GM18511 (cell line): ENCODE measurements at regions not wholly inside any gene's neighbourhood (a gene's known extent, or its start where the extent isn't known, plus 50 kb on each side); places are given as distances from the start of the nearest gene placed in this dataset.
"Not testable (repeated sequence)": the region's sequence is repeated elsewhere in the genome, so short reads cannot be mapped to it uniquely, and the experiment has no call there.

Experiments
- ATAC-seq: cut with Tn5 transposase; IDR thresholded peaks from one replicate; pipeline ENCODE4 v1.9.1; 2021; ENCODE audit warnings: mild to moderate bottlenecking, moderate library complexity; ENCODE audit not compliant: unreplicated experiment

GRCh38 chr6:166253778-166254204 is 54.4 kb downstream of the PRR18 start:
- no peak for ATAC-seq

- no peak for ATAC-seq
Measured at GRCh38 chr6:166253281-166253681, 54.9 kb downstream of the PRR18 start.

GRCh38 chr6:166252601-166253000 is 55.6 kb downstream of the PRR18 start:
- ATAC-seq = no peak

GRCh38 chr6:166251655-166252054 is 56.5 kb downstream of the PRR18 start:
- ATAC-seq = no peak

- no peak for ATAC-seq
Measured at GRCh38 chr6:166251211-166251610, 57.0 kb downstream of the PRR18 start.

- ATAC-seq = not testable (repeated sequence)
Measured at GRCh38 chr6:166249061-166249785, 59.0 kb downstream of the PRR18 start.

GRCh38 chr6:166245148-166245547 is 63.0 kb downstream of the PRR18 start:
- no peak for ATAC-seq

GRCh38 chr6:166244353-166245045 is 63.7 kb downstream of the PRR18 start:
- peak; percentile 94 for ATAC-seq

GRCh38 chr6:166242888-166243287 is 65.3 kb downstream of the PRR18 start:
- no peak for ATAC-seq

GRCh38 chr6:166241974-166242373 is 66.2 kb downstream of the PRR18 start:
- ATAC-seq = no peak

GRCh38 chr6:166240889-166241288 is 67.3 kb downstream of the PRR18 start:
- ATAC-seq = no peak

- ATAC-seq = no peak
Measured at GRCh38 chr6:166237617-166238016, 70.0 kb upstream of the TBXT start.

- no peak for ATAC-seq
Measured at GRCh38 chr6:166236596-166236995, 68.9 kb upstream of the TBXT start.

- ATAC-seq = no peak
Measured at GRCh38 chr6:166235666-166236292, 68.1 kb upstream of the TBXT start.

- not testable (repeated sequence) for ATAC-seq
Measured at GRCh38 chr6:166231181-166231580, 63.5 kb upstream of the TBXT start.

- no peak for ATAC-seq
Measured at GRCh38 chr6:166228839-166229528, 61.3 kb upstream of the TBXT start.

GRCh38 chr6:166228425-166228824 is 60.8 kb upstream of the TBXT start:
- ATAC-seq = no peak

- ATAC-seq = no peak
Measured at GRCh38 chr6:166223079-166223478, 55.4 kb upstream of the TBXT start.

GRCh38 chr6:166222631-166223030 is 55.0 kb upstream of the TBXT start:
- no peak for ATAC-seq

GRCh38 chr6:166221636-166222035 is 54.0 kb upstream of the TBXT start:
- ATAC-seq = no peak

- no peak for ATAC-seq
Measured at GRCh38 chr6:166221040-166221439, 53.4 kb upstream of the TBXT start.
